Liver (tissue), 3 donors: ENCODE measurements at regions not wholly inside any gene's neighbourhood (a gene's known extent, or its start where the extent isn't known, plus 50 kb on each side); places are given as distances from the start of the nearest gene placed in this dataset.

ENCODE experiments used
- GABPA ChIP-seq, 2 donors: IDR thresholded peaks in 1 of 2; conservative IDR thresholded peaks in 1 of 2; 2 replicates each; pipeline ENCODE4 v1.6.1; 2016; ENCODE audit warnings: antibody characterized with exemption in 2 of 2, mild to moderate bottlenecking in 1 of 2, moderate library complexity in 1 of 2
- RAD21 ChIP-seq, 2 donors: IDR thresholded peaks; 2 replicates each; pipeline ENCODE4 v1.6.1; 2016; ENCODE audit warnings: antibody characterized with exemption in 2 of 2, mild to moderate bottlenecking in 2 of 2
- SP1 ChIP-seq: IDR thresholded peaks from 2 replicates; pipeline ENCODE4 v1.6.1; 2018; ENCODE audit warnings: antibody characterized with exemption, mild to moderate bottlenecking
- YY1 ChIP-seq: IDR thresholded peaks from 2 replicates; pipeline ENCODE4 v1.6.1; 2016; ENCODE audit warnings: antibody characterized with exemption, mild to moderate bottlenecking
- TF ChIP-seq, protein P1 (sequence below): fragments of 150-350 bp; IDR thresholded peaks from 2 replicates; pipeline ENCODE4 v1.5.1; 2017; ENCODE audit warnings: improper control_type of control experiment, low read depth, low read length; ENCODE audit not compliant: missing input control
- TF ChIP-seq, protein P2 (sequence below): IDR thresholded peaks from 2 replicates; pipeline ENCODE4 v1.6.1; 2016; ENCODE audit warnings: antibody characterized with exemption, mild to moderate bottlenecking
- TF ChIP-seq, protein P3 (sequence below): IDR thresholded peaks from 2 replicates; pipeline ENCODE4 v1.6.1; 2016; ENCODE audit warnings: antibody characterized with exemption
- TF ChIP-seq, protein P4 (sequence below): IDR thresholded peaks from 2 replicates; pipeline ENCODE4 v1.6.1; 2016; ENCODE audit warnings: antibody characterized with exemption
- donor health status: healthy.
- donor health status: healthy.

DNA sequence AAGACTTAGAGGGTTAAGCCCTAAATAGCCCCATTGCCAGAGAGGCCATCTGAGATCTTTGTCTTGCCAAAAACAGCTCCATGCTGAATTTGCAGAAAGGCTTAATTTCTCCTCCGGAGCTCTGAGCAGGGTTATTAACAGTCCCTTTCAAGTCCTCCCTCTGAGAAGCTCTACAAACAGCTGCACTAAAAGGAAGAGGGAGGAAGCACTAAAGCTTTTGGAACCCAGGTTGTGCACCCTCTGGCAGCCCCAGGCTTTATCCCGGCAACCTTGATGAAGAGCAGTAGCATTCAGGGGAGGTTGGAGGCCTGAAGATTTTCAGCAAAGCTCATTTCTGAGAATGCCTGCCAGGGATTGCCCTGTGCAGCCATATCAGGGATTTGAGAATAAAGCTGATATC, 554.7 kb downstream of the RBFOX1 start:
- TF ChIP-seq GABPA (IDR thresholded peaks at IDR 0.05 in 1 of 2, conservative IDR thresholded peaks at IDR 0.05 in 1 of 2) (no peak), RAD21 (IDR thresholded peaks at IDR 0.05) (no peak), YY1 (no peak), SP1 (no peak)
- TF ChIP-seq, protein P1, sequence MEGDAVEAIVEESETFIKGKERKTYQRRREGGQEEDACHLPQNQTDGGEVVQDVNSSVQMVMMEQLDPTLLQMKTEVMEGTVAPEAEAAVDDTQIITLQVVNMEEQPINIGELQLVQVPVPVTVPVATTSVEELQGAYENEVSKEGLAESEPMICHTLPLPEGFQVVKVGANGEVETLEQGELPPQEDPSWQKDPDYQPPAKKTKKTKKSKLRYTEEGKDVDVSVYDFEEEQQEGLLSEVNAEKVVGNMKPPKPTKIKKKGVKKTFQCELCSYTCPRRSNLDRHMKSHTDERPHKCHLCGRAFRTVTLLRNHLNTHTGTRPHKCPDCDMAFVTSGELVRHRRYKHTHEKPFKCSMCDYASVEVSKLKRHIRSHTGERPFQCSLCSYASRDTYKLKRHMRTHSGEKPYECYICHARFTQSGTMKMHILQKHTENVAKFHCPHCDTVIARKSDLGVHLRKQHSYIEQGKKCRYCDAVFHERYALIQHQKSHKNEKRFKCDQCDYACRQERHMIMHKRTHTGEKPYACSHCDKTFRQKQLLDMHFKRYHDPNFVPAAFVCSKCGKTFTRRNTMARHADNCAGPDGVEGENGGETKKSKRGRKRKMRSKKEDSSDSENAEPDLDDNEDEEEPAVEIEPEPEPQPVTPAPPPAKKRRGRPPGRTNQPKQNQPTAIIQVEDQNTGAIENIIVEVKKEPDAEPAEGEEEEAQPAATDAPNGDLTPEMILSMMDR = no peak
- TF ChIP-seq, protein P2, sequence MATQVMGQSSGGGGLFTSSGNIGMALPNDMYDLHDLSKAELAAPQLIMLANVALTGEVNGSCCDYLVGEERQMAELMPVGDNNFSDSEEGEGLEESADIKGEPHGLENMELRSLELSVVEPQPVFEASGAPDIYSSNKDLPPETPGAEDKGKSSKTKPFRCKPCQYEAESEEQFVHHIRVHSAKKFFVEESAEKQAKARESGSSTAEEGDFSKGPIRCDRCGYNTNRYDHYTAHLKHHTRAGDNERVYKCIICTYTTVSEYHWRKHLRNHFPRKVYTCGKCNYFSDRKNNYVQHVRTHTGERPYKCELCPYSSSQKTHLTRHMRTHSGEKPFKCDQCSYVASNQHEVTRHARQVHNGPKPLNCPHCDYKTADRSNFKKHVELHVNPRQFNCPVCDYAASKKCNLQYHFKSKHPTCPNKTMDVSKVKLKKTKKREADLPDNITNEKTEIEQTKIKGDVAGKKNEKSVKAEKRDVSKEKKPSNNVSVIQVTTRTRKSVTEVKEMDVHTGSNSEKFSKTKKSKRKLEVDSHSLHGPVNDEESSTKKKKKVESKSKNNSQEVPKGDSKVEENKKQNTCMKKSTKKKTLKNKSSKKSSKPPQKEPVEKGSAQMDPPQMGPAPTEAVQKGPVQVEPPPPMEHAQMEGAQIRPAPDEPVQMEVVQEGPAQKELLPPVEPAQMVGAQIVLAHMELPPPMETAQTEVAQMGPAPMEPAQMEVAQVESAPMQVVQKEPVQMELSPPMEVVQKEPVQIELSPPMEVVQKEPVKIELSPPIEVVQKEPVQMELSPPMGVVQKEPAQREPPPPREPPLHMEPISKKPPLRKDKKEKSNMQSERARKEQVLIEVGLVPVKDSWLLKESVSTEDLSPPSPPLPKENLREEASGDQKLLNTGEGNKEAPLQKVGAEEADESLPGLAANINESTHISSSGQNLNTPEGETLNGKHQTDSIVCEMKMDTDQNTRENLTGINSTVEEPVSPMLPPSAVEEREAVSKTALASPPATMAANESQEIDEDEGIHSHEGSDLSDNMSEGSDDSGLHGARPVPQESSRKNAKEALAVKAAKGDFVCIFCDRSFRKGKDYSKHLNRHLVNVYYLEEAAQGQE = no peak
- TF ChIP-seq, protein P3, sequence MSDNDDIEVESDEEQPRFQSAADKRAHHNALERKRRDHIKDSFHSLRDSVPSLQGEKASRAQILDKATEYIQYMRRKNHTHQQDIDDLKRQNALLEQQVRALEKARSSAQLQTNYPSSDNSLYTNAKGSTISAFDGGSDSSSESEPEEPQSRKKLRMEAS = no peak
- TF ChIP-seq, protein P4, sequence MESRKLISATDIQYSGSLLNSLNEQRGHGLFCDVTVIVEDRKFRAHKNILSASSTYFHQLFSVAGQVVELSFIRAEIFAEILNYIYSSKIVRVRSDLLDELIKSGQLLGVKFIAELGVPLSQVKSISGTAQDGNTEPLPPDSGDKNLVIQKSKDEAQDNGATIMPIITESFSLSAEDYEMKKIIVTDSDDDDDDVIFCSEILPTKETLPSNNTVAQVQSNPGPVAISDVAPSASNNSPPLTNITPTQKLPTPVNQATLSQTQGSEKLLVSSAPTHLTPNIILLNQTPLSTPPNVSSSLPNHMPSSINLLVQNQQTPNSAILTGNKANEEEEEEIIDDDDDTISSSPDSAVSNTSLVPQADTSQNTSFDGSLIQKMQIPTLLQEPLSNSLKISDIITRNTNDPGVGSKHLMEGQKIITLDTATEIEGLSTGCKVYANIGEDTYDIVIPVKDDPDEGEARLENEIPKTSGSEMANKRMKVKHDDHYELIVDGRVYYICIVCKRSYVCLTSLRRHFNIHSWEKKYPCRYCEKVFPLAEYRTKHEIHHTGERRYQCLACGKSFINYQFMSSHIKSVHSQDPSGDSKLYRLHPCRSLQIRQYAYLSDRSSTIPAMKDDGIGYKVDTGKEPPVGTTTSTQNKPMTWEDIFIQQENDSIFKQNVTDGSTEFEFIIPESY = no peak
